ENCODE measurements at regions not wholly inside any gene's neighbourhood (a gene's known extent, or its start where the extent isn't known, plus 50 kb on each side); places are given as distances from the start of the nearest gene placed in this dataset.

GRCh38 chr11:133687781-133688180 lies 155.5 kb upstream of the OPCML start:
- H3K9me3 Mint-ChIP-seq: peaks cover 2 to 3% of the 10 kb centered on the region in 2 donors

GRCh38 chr11:133681901-133682300 lies 149.6 kb upstream of the OPCML start:
- DNase-seq (no peak), ATAC-seq (no peak)
- peaks cover 0 to 10% of the 10 kb centered on the region in 2 donors for H3K27me3 Mint-ChIP-seq (ENCODE audit: low read depth in 2 of 2)
- H3K4me1 ChIP-seq (ENCODE audit: control insufficient read depth, insufficient read depth, low read length): no peaks in the 10 kb centered on the region
- no peak overlapping the region for H3K4me3 ChIP-seq (ENCODE audit: low read length)
- no peaks in the 10 kb centered on the region for H3K27me3 ChIP-seq (ENCODE audit: control insufficient read depth, insufficient read depth, low read length)
- H3K27ac ChIP-seq (ENCODE audit: low read length): no peak overlapping the region
- H3K36me3 Mint-ChIP-seq: no peaks in the 10 kb centered on the region
- H3K4me3 Mint-ChIP-seq: no peak overlapping the region
- peaks cover 0 to 5% of the 10 kb centered on the region in 2 donors for H3K9me3 Mint-ChIP-seq
- H3K4me1 Mint-ChIP-seq: no peaks in the 10 kb centered on the region
- WGBS (ENCODE audit: insufficient coverage): 29% methylated on average over 6 of the region's 6 CpGs
- H3K36me3 ChIP-seq (ENCODE audit: control insufficient read depth, insufficient read depth, low read length): no peaks in the 10 kb centered on the region
- no peaks in the 10 kb centered on the region for H3K9me3 ChIP-seq (ENCODE audit: control insufficient read depth, insufficient read depth, low read length)
- intact Hi-C loops (cut with micrococcal nuclease): no loop called here
- TF ChIP-seq CTCF (IDR thresholded peaks at IDR 0.05): no peak
- no peak overlapping the region for H3K27ac Mint-ChIP-seq

More at GRCh38 chr11:133687781-133688180, 155.5 kb upstream of the OPCML start:
- peaks cover 0 to 4% of the 10 kb centered on the region in 2 donors for H3K27me3 Mint-ChIP-seq (ENCODE audit: low read depth in 2 of 2)
- no peak overlapping the region for H3K4me3 ChIP-seq (ENCODE audit: low read length)
- 84% methylated on average over 5 of the region's 5 CpGs for whole genome bisulfite sequencing (ENCODE audit: insufficient coverage)
- DNase-seq (no peak), ATAC-seq (no peak)
- H3K27me3 ChIP-seq (ENCODE audit: control insufficient read depth, insufficient read depth, low read length): no peaks in the 10 kb centered on the region
- no peaks in the 10 kb centered on the region for H3K36me3 ChIP-seq (ENCODE audit: control insufficient read depth, insufficient read depth, low read length)
- no peaks in the 10 kb centered on the region for H3K4me1 ChIP-seq (ENCODE audit: control insufficient read depth, insufficient read depth, low read length)
- H3K27ac Mint-ChIP-seq: no peak overlapping the region
- H3K27ac ChIP-seq (ENCODE audit: low read length): no peak overlapping the region
- H3K4me1 Mint-ChIP-seq: no peaks in the 10 kb centered on the region
- no peak overlapping the region for H3K4me3 Mint-ChIP-seq
- no peak for TF ChIP-seq CTCF (IDR thresholded peaks at IDR 0.05)
- no peaks in the 10 kb centered on the region for H3K36me3 Mint-ChIP-seq
- no peaks in the 10 kb centered on the region for H3K9me3 ChIP-seq (ENCODE audit: control insufficient read depth, insufficient read depth, low read length)
- intact Hi-C loops (cut with micrococcal nuclease): no loop called here

- H3K27ac Mint-ChIP-seq: no peak overlapping the region
- H3K4me3 Mint-ChIP-seq: no peak overlapping the region
- no peak for DNase-seq
- H3K27me3 Mint-ChIP-seq (ENCODE audit: low read depth in 2 of 2): peaks cover 0 to 9% of the 10 kb centered on the region in 2 donors
- no peak overlapping the region for H3K27ac ChIP-seq (ENCODE audit: low read length)
- no peaks in the 10 kb centered on the region for H3K4me1 Mint-ChIP-seq
- TF ChIP-seq CTCF (IDR thresholded peaks at IDR 0.05): no peak
- H3K9me3 ChIP-seq (ENCODE audit: control insufficient read depth, insufficient read depth, low read length): no peaks in the 10 kb centered on the region
- no peaks in the 10 kb centered on the region for H3K4me1 ChIP-seq (ENCODE audit: control insufficient read depth, insufficient read depth, low read length)
- intact Hi-C loops (cut with micrococcal nuclease): no loop called here
- H3K4me3 ChIP-seq (ENCODE audit: low read length): no peak overlapping the region
- no peak for ATAC-seq
- H3K36me3 ChIP-seq (ENCODE audit: control insufficient read depth, insufficient read depth, low read length): no peaks in the 10 kb centered on the region
- H3K36me3 Mint-ChIP-seq: no peaks in the 10 kb centered on the region
- no peaks in the 10 kb centered on the region for H3K27me3 ChIP-seq (ENCODE audit: control insufficient read depth, insufficient read depth, low read length)
- 94% methylated on average over 5 of the region's 5 CpGs for WGBS (ENCODE audit: insufficient coverage)
- peaks cover 2 to 11% of the 10 kb centered on the region in 2 donors for H3K9me3 Mint-ChIP-seq
Observed at GRCh38 chr11:133679896-133680295, 147.6 kb upstream of the OPCML start.

GRCh38 chr11:133678191-133678590 lies 145.9 kb upstream of the OPCML start:
- Mint-ChIP-seq H3K4me1 (no peaks in the 10 kb centered on the region), H3K9me3 (peaks cover 2 to 12% of the 10 kb centered on the region in 2 donors), H3K36me3 (no peaks in the 10 kb centered on the region), H3K27me3 (ENCODE audit: low read depth in 2 of 2) (peaks cover 0 to 6% of the 10 kb centered on the region in 2 donors), H3K4me3 (no peak overlapping the region), H3K27ac (no peak overlapping the region)
- intact Hi-C loops (cut with micrococcal nuclease): no loop called here
- H3K27me3 ChIP-seq (ENCODE audit: control insufficient read depth, insufficient read depth, low read length): no peaks in the 10 kb centered on the region
- no peaks in the 10 kb centered on the region for H3K36me3 ChIP-seq (ENCODE audit: control insufficient read depth, insufficient read depth, low read length)
- 88% methylated on average over 1 of the region's 2 CpGs for WGBS (ENCODE audit: insufficient coverage)
- no peaks in the 10 kb centered on the region for H3K4me1 ChIP-seq (ENCODE audit: control insufficient read depth, insufficient read depth, low read length)
- no peak for TF ChIP-seq CTCF (IDR thresholded peaks at IDR 0.05)
- no peaks in the 10 kb centered on the region for H3K9me3 ChIP-seq (ENCODE audit: control insufficient read depth, insufficient read depth, low read length)
- ATAC-seq (no peak), DNase-seq (no peak)
- H3K4me3 ChIP-seq (ENCODE audit: low read length): no peak overlapping the region
- no peak overlapping the region for H3K27ac ChIP-seq (ENCODE audit: low read length)
